NCI-H748 treated with DMSO at 0.1 percent for 48 hours (cell line): ENCODE measurements at regions not wholly inside any gene's neighbourhood (a gene's known extent, or its start where the extent isn't known, plus 50 kb on each side); places are given as distances from the start of the nearest gene placed in this dataset.

Source experiments
- DNase-seq: peaks from one replicate; lab custom pipeline; 2025; lab: John Stamatoyannopoulos, UW

DNA sequence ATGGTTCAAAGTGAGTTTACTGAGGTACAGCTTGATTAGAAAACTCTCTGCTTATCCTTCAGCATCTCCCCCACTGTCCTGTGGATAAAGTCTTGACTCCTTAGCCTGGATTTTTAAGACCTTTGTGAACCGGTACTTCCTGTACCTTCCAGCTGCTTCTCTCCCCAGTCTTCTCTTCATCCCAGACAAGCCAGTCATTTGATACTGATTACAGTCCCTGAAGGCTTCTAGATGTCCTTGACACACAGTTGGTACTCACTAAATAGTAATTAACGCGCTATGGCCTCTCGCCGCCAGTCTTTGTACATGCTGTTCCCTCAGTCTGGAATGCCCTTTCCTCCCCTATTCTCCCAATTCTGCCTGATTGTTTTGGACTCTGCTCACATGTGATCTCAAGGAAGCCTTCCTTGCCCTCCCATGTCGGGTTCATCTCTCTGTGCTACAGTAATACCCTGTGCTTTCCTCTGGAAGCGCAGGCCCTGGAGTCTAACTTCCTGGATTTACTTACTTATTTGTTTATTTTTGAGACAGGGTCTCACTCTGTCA lies 50.6 kb upstream of the PTGR2 start:
- no peak for DNase-seq

DNA sequence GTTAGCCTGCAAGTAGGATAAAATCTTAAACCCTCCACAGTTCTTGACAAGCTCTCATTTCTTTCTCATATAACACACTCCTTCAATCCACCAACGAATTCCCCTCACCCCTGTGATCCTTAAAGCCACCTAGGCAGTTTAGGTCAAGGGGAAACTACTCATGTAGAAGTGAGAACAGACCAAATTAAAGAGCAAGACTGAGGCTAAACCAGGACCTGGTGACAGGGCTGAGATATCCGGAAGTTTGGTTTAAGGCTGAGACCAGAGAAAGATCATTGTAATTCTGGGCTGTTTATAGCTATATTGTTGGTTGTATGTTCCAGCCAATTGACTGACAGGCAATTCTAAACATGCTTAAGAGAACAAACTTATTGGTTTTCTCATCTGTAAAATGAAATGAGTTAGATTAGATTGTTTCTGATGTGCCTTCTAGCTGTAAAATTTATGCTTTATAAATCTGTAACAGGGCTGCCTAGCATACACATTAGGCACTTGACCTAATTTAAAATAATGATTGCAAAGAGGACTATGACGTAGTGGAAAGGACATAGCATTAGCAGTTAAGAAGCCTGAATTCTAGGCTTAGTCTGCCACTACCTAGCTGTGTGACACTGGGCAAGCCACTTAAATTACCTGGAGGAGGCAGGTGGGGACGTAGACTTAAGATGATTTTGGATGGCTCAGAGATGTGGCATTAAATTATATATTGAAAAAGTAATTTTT lies 53.9 kb upstream of the PTGR2 start:
- DNase-seq: no peak

DNA sequence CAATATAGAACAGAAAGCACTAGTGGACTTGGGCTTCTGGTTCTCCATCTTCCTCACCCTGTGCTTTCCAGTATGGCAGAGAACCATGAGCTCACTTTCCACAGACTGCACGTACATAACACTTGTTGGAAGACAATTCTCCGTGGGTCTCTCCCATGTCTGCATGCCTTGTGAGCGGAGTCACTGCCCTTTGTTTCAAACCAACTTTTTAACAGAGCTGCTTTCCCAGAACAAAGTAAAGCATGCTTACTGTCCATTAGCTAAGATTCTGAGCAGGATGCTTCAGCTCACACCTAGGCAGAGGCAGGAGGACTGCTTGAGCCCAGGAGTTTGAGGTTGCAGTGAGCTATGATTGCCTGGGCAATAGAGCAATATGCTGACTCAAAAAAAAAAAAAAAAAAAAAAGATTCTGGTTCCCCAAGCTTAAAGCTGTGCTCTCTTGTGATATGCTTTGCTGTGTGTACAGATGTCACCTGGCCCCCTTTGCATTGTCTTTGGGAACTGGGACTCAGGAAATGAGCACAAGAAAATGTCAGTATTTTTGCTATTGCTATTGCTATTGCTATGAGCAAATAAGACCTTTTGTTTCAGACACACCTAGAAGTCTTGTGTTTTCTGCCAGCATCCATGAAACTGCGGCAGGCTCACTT lies 54.6 kb upstream of the PTGR2 start:
- no peak for DNase-seq

DNA sequence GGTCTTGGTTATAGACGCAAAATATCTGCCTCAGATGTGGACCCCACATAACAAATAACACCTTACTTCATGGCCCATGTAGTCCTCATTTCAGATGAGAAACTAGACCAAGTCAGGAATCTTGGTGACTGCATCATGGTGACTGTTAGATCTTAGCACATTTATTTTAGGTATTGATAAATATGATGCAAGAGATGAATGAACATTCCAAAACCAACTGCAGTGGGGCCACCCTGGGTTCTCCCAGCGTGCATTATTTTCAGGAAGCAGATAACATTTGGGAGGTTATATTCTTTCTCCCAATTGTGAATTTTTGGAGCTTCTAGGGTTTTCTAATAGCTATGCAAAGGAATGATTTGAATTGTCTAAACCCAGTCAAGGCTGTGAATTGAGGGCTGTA lies 55.2 kb upstream of the PTGR2 start:
- no peak for DNase-seq

DNA sequence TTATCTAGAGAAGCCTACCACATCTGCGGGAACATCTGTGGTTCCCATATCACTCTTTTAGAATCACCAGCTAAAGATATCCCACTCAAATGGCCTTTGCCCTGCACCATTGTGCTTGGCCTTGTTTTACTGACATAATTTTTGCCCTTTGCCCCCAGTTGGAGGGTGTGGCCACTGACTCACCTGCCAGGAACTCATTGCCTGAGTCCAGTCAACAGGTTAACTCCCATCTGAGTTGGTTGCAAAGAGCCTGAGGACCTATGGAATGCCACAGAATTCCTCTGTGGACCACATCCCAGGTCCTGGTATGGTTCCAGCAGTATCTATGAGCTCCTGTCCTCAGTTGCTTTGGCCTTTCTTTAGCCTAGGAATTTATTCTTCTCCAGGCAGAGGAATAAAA lies 55.7 kb upstream of the PTGR2 start:
- no peak for DNase-seq

DNA sequence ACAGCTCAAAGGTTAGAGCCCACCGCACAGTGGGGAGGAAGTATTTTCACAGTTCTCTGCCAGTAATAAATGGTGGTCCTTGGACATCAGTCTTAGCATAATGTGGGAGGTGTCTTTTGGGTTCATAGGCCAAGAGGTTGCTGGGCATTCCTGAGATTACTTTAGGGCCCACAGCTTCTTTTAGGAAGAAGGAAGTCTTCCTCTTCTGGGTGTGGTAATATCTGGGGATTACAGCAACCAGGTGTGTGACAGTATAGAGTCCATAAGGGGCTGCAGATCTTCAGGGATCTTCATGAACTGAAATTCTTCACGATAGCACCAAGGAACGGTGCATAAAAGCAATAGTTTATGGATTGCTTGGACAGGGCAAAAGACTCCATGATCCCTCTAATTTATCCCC lies 56.2 kb upstream of the PTGR2 start:
- DNase-seq: no peak

DNA sequence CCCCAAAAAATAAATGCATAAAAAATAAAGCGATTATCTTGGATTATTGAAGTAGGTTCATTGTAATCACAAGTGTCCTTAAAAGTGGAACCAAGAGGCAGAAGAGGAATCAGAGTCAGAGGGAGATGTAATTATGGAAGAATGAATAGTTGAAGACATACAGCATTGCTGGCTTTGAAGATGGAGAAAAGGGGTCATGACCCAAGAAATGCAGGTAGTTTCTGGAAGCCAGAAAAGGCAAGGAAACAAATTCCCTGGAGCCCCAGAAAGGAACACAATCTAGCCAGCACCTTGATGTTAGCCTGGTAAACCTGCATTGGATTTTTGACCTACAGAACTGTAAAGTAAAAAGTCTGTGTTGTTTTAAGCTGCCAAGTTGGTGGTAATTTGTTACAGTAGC lies 57.5 kb upstream of the PTGR2 start:
- no peak for DNase-seq

DNA sequence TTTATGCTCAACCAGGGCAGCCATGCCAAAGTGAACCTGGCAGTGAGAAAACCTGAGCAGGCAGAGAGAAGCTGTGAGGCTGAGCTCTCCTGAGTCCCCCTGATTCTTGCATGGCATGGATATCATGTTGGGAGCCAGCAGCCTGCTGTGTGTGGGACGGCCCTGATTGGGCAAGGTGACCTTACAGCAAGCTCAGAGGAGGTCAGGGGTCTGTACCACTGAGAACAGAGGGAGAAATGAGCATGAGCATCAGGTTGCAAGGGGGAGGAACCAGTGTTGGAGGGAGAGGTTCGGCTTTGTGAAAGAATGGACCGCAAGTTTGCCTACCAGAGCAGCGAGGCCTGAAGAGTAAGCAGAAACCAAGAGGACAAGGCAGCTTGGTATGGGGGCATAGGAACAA lies 59.1 kb upstream of the PTGR2 start:
- DNase-seq: no peak

DNA sequence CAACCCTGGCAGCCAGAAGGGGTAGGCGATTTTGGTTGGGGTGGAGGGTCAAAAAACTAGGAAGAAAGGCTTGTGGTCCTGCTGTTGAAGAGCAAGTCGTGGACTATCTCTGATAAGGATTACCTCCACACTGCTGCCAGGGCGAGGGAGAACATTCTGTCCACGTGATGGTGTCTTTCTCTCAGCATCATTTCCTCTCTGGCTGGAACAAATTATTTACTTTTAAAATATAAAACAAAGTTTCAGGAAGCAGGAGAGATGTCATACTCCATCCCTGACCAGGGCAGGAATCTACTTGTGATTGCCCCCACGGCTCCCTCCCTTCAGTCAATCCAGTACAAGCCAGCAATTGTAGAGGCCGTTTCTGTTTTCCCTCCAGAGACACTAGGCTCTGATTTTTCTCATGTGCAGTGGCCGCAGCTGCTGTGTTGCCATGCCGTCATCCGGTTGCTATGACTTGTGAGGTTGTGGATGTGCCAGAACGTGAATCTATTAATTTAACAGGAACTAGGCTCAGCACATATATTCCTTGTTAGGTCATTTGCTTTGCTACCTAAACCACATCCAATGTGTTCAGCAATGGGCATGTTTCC lies 61.5 kb upstream of the PTGR2 start:
- DNase-seq: no peak

DNA sequence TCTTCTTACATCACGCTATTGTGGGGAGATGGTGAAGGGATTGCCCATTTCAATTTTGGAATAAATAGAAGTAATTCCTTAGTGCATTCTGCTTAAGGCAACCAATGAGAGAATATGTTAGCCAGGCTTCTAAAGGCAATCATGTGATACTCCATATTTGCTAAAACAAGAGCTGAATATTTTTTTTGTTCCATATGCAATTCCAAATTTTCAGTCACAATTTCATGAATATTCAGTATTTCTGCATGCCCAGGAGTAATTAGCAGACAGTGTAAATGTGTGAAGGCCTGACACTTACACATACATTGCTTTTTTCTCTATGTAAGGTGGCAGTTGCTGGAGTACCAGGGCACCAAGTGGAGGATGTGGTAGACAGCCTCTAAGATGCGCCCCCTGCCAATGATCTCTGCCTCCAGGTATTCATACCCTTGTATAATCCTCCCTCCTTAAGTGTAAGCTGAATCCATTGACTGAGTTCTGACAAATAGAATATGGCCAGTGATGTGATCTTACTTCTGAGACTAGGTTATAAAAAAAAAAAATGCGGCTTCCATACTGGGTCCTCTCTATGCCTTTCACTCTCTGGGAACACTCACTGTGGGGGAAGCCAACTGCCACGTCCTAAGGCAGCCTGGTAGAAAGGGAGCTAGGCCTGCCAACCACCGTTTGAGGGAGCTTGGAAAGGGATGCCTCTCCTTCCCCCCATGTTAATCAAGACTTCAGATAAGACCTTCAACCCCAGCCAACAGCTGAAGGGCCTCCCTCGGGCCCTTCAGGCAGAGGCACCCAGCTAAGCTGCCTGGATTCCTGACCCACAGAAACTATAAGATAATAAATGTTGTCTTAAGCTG lies 62.7 kb upstream of the PTGR2 start:
- no peak for DNase-seq

DNA sequence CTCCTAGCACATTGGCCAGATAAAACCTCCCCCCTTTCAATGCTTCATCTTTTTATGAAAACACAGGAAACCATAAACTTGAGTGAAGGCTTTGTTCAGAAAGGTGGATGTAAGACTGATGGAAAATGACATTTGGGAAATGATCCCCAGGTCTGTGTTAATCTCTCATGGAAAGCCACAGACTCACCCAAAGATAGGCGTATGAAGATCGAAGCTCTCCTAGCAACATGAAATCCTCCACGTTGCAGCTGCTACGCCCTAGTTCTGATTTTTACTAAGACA lies 63.4 kb upstream of the PTGR2 start:
- DNase-seq: no peak

DNA sequence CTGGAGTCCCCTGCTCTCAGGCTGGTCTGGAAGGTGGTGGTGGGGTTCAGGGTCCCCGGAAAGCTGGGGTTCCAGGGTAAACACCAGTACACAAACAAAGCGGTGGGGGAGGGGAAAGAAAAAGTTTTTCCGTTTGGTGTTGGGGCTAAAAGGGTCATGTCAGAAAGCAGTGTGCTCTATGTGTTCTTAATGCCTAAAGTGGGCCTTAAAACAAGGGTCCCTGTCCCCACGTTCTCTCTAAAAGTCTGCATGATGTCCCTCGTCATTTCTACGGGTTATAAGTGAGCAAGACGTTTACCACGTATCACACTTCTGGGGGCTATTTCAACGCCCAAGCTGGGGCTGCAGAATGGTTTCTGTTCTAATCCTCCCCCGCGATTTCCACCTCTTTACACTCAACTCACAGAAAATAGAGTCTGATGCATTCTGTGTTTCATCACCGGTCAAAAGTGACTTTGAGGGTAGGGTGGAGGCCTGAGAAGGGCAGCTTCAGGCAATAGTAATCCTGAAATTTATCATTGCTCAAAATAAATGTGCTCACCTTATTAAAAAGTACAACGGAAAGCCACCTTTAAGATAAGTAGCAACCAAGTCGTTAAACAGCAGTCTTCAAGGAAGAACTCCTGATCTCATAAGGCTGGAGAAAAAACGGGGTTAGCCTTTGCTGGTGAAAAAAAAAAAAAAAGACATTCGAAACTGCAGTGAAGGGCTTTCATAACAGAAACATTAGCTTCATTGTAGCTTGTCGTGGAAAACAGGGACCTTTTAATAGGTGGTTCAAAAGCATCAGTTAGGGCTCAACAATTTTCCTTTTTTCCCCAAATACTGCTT lies 63.9 kb upstream of the PTGR2 start:
- no peak for DNase-seq

DNA sequence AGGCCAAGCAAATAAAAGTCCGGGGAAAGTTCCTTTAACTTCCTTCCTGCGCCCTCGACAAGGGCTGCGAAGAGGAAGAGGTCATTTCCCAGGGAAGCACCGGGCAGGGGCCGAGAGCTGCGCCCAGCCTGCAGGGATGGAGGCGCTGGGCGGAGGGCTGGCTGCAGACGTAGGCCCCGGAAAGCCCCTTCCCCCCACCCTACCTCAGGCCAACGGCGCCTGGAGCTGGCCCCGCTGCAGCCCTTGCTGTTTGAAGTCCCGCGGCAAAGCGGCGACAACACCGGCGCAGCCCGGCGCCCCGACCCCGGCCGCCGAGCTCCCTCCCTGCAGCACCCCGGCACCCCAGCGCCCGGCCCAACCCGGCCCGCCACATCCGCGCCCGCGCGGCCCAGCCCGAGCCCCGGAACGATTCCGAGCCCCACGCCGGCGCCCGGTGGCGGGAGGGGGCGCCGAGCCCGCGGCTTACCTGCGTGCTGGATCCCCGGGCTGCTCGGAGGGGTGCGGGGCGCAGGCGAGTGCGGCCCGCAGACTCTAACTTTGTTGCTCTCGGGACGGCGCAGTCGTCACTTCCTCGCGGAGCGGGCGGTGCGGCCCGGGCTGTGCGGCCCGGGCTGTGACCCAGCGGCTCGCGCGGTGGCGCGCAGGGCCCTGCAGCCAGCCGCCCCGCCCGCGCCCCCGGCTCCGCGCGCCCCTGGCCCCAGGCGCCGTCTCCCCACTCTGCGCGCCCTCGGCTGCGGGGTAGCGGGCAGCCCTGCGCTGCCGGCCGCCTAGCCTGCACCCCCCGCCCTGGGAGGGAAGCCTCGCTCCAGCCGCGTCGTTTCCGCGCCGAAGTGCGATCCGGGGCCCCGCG lies 64.8 kb upstream of the PTGR2 start:
- DNase-seq: no peak

DNA sequence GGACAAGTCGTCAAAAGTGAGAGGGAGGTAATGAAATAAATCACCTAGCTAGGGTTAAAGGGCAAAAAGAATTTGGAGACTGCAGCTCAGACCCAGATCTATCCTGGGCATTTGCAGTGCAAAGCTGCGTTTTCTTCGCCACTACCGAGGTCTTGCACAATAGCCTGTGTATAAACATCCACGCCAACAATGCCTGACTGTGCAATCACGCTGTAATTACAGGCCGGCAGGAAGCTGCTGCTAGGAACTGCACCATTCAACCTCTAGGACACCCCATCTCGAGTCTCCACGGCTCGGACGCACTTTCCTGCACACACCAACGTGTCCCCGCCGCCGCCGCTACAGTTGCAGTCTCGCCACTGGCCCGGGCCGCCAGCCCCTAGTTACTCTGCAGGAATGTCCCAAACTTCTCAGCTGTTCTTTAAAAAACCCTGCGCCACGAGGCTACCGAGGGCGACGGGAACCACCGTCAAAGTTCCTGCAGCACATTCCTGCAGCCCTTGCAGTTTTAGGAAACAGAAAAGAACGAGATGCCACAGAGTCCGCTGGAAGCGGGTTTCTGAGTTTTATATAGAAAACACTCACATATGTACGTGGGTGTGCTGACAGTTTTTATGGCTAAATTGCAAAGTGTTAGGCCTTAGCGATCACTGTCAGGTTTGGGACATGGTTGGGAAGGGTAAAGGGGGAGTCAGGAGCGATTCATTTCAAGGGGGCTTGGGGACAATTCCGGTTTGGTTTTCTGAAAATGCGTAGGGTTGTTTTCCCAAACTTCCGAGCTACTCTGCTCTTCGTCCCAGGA lies 65.6 kb upstream of the PTGR2 start:
- peak; percentile 53 for DNase-seq

DNA sequence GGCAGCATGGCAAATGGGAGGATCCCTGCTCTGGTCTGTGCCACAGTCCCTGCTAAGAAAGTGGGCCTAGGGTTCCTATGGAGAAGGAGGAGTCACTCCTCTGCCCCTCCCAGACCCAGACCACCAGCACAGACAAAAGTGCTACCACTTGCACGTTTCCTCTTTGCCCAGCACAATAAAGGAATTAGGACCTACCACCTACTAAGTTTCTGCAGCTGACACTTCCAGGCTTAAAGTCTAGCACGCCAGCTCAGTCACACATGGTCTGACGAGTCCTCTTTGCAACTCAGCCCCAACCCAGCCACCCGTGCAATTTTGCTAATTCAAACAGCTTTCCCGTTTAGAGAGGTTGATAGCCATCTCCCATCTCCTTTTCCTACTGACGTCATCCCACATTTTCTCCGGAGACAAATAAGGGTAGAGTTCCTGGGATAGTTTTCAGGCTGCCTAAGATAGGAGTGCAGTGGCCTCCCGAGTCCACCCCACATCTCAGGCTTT lies 66.2 kb upstream of the PTGR2 start:
- no peak for DNase-seq

DNA sequence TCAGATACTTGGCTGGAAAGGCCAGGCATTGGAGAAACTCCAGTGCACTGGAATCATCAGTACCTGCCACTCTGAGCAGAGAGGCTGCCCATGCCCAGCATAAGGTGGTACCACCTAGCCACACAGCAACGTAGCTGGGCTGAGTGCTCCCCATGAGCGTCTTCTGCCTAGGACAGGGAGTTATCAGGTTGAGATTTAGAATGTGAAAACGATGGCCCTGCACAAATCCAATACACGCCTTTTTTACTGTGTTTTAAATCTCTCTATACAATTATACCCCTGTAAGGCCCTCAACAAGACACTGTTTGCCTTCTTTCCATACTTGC lies 66.7 kb upstream of the PTGR2 start:
- DNase-seq: no peak

DNA sequence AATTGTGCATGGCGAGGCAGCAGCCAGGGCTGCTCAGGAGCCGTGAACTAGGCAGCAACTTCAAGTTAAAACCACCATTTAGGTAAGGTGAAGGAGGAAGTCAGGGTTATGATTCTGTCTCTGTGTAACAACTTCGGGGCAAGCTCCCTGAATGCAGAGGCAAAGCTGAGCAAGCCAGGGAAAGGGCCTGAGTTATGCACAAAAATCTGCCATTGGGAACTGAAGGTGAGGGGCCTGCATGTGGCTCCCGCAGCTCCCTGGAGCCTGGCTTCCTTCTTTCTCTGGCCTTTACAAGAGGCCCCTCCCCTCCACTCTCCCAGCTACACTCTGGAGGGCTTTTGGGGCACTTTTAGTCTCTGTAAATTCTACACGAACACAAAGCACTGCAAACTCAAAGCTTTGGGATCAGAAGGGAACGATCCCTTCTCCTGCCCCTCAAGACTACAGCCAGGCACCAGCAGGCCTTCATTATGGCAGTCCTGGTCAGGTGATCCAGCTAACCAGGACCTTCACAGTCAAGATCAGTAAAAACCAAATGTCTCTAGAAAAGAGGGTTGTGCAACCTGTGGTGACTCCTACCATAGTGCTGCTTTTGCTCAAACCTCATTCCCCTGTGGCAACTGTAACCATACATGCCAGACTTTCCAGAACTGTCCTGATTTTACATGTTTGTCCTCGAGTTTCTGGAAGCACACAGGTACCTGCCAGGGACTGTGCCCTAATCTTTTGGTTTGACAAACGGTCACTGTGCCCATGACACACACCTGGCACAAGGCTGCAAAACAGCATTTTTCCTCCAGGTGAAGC lies 67.2 kb upstream of the PTGR2 start:
- no peak for DNase-seq

DNA sequence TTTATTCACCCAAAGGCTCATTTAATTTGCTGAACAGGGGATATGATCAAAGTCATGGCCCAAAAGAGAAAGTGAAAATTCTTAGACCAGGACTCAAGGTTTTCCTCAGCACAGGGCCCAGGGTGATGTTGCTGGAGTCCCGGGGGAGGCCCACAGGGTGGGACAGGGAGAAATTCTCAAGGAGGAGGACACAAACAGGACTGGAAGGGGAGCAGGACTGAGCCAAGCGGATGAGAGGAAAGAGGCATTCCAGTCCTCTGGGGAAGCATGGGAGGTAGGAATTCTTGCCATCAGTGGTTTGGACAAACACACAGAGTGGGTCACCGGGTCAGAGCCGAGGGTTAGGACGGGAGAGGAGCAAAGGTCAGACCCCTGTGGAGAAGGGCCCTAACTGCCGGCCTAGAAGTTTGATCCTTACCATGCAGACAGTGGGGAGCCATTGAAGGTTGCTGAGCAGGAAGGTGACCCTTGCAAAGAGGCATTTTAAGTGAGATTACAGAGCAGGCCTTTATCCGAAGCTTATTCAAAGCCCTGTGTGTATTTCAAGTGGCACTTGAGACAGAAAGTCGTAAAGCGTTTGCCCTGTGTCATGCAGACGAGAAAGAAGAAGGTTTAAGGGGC lies 68.4 kb upstream of the PTGR2 start:
- DNase-seq: no peak

DNA sequence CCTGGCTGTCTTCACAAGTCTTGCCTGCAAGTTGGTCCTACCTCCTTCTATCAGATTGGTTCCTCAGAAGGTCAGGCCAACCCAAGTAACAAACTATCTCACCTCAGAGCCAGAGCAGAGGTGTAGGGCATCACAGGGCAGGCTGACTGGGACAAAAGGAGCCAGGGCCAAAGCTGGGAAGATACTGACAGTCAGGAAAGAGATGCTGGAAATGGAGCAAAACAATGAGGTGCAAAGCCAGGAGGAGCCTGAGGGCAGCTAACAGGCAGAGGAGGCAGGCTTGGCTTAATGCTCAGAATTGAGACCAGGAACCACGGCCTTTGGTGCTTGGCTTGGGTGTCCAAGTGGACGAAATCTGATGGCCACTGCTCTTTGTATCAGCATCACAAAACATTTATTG lies 68.4 kb upstream of the PNMA1 start:
- DNase-seq: no peak
